PC-9 (cell line): ENCODE measurements at regions not wholly inside any gene's neighbourhood (a gene's known extent, or its start where the extent isn't known, plus 50 kb on each side); places are given as distances from the start of the nearest gene placed in this dataset.

Source experiments
- BruUV-seq: library from RNA; stranded (reverse); fragments of 400-500 nt; replicated peaks from 2 replicates; lab custom pipeline; 2021; lab: Mats Ljungman, UMichigan
- CTCF ChIA-PET: fragments of 300-600 bp; sonication (Branson Sonifier 250); formaldehyde crosslinking; loops from one replicate; lab custom pipeline; 2022; ENCODE audit warnings: antibody characterized with exemption; lab: Charles Lee
- POLR2A ChIA-PET: fragments of 300-600 bp; sonication (Branson Sonifier 250); formaldehyde crosslinking; loops from one replicate; lab custom pipeline; 2022; ENCODE audit warnings: antibody characterized with exemption; ENCODE audit not compliant: unreplicated experiment; lab: Charles Lee
- DNase-seq, 2 experiments: peaks; one replicate each; pipeline versions ENCODE4 v3.0.0 to v3.0.0-alpha.2; 2015 to 2022; ENCODE audit warnings: mixed read lengths in 1 of 2
- H2AFZ ChIP-seq: fragments of 200-600 bp; sonication (generic); 2 replicates; pipeline ENCODE4 v1.8.1; 2017; ENCODE audit warnings: antibody characterized with exemption
- H3F3A ChIP-seq: fragments of 200-600 bp; sonication (generic); 2 replicates; pipeline ENCODE4 v1.8.1; 2017; ENCODE audit warnings: antibody characterized with exemption, mild to moderate bottlenecking, low read depth; ENCODE audit not compliant: insufficient read depth
- H3K27ac ChIP-seq: fragments of 200-600 bp; sonication (generic); 2 replicates; pipeline ENCODE4 v1.6.1; 2016; ENCODE audit warnings: mixed run types
- H3K27me3 ChIP-seq: fragments of 200-600 bp; sonication (generic); 2 replicates; pipeline ENCODE4 v1.6.1; 2016; ENCODE audit warnings: low read depth, mixed run types; ENCODE audit not compliant: insufficient read depth
- H3K36me3 ChIP-seq: fragments of 200-600 bp; sonication (generic); 2 replicates; pipeline ENCODE4 v1.6.1; 2016; ENCODE audit warnings: low read depth, mixed run types
- H3K4me1 ChIP-seq: fragments of 200-600 bp; sonication (generic); replicated peaks from 2 replicates; pipeline ENCODE4 v1.6.1; 2016; ENCODE audit warnings: mixed run types; ENCODE audit not compliant: insufficient read depth
- H3K4me2 ChIP-seq: fragments of 200-600 bp; sonication (generic); 2 replicates; pipeline ENCODE4 v1.6.1; 2017; ENCODE audit warnings: mixed run types
- H3K4me3 ChIP-seq: fragments of 200-600 bp; sonication (generic); 2 replicates; pipeline ENCODE4 v1.6.1; 2016; ENCODE audit warnings: mixed run types
- H3K79me2 ChIP-seq: fragments of 200-600 bp; sonication (generic); 2 replicates; pipeline ENCODE4 v1.6.1; 2017; ENCODE audit warnings: low read depth, mixed run types
- H3K9me2 ChIP-seq: fragments of 200-600 bp; sonication (generic); 2 replicates; pipeline ENCODE4 v1.8.1; 2017; ENCODE audit warnings: mild to moderate bottlenecking; ENCODE audit not compliant: insufficient read depth
- H3K9me3 ChIP-seq: fragments of 200-600 bp; sonication (generic); 2 replicates; pipeline ENCODE4 v1.8.1; 2016; ENCODE audit warnings: low read depth; ENCODE audit not compliant: insufficient read depth
- H4K20me1 ChIP-seq: fragments of 200-600 bp; sonication (generic); 2 replicates; pipeline ENCODE4 v1.8.1; 2017; ENCODE audit not compliant: insufficient read depth
- EZH2 ChIP-seq: fragments of 200-600 bp; sonication (generic); IDR thresholded peaks from 2 replicates; pipeline ENCODE4 v1.8.0; 2017; ENCODE audit warnings: antibody characterized with exemption, low read depth
- intact Hi-C: fragments of 100-400 bp; cut with micrococcal nuclease; formaldehyde crosslinking; loops from one replicate; pipeline ENCODE4 v1.10.0; 2022; ENCODE audit not compliant: unreplicated experiment
- TF ChIP-seq, protein P1 (sequence below): fragments of 200-600 bp; sonication (generic); conservative IDR thresholded peaks from 2 replicates; pipeline ENCODE4 v1.6.1; 2017; ENCODE audit warnings: mixed run types, antibody characterized with exemption, mild to moderate bottlenecking, moderate library complexity

DNA sequence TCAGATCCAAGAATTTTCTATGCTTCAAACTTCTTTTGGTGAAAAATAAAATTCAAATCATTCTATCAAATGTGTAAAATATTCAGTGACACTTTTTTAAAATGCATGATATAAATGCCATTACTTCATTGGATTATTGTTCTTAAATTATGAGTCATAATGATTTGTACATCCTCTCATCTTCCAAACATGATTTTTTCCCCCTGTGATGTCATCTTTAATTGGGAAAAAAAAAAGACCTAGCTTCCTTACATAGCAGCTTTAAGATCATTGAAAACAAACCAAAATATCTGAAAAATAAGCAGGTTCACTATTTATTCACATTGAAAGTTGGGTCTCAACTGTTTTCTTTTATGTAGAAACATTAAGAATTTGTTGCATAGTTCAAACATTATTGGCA is 1549.4 kb downstream of the LRRC4C start:
- Histone ChIP-seq H2AFZ (no peak overlapping the region), H3K4me1 (no peaks in the 10 kb centered on the region), H3K27me3 (no peaks in the 10 kb centered on the region), H3K79me2 (no peaks in the 10 kb centered on the region), H3K27ac (no peak overlapping the region), H3K9me3 (no peaks in the 10 kb centered on the region), H3K36me3 (no peaks in the 10 kb centered on the region), H3K4me2 (no peak overlapping the region), H4K20me1 (no peaks in the 10 kb centered on the region), H3K4me3 (no peak overlapping the region), H3F3A (no peaks in the 10 kb centered on the region), H3K9me2 (no peaks in the 10 kb centered on the region)
- CTCF ChIA-PET: no interaction called here
- no peak for DNase-seq
- BruUV-seq: no TSS peak
- intact Hi-C loops: no loop called here
- POLR2A ChIA-PET: no interaction called here
- TF ChIP-seq, protein P1, sequence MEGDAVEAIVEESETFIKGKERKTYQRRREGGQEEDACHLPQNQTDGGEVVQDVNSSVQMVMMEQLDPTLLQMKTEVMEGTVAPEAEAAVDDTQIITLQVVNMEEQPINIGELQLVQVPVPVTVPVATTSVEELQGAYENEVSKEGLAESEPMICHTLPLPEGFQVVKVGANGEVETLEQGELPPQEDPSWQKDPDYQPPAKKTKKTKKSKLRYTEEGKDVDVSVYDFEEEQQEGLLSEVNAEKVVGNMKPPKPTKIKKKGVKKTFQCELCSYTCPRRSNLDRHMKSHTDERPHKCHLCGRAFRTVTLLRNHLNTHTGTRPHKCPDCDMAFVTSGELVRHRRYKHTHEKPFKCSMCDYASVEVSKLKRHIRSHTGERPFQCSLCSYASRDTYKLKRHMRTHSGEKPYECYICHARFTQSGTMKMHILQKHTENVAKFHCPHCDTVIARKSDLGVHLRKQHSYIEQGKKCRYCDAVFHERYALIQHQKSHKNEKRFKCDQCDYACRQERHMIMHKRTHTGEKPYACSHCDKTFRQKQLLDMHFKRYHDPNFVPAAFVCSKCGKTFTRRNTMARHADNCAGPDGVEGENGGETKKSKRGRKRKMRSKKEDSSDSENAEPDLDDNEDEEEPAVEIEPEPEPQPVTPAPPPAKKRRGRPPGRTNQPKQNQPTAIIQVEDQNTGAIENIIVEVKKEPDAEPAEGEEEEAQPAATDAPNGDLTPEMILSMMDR: no peak
- no peak for TF ChIP-seq EZH2

DNA sequence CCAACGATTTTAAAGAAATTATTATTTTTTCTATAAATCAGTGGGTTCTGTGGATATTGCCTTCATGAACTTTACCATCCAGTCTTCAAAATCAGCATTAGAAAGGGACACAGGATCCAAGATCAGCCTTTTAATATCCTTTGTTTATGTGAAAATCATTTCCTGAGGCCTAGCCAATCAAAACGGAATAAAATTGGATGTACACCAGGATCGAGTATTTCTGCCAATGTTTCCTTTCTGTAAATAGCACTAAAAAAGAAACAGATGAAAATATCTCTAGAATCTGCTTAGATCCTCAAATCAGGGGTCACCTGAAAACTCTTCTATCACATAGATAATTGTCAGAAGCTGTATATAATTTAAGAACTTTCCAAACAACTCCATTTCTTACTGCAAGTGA is 1598.5 kb downstream of the LRRC4C start:
- POLR2A ChIA-PET: no interaction called here
- TF ChIP-seq, protein P1: no peak
- no peak for TF ChIP-seq EZH2
- H3K27ac ChIP-seq: no peak overlapping the region
- no peaks in the 10 kb centered on the region for H4K20me1 ChIP-seq
- no peaks in the 10 kb centered on the region for H3K79me2 ChIP-seq
- intact Hi-C loops: no loop called here
- no peak overlapping the region for H3K4me2 ChIP-seq
- no peaks in the 10 kb centered on the region for H3K36me3 ChIP-seq
- H3F3A ChIP-seq: no peaks in the 10 kb centered on the region
- H3K4me3 ChIP-seq: no peak overlapping the region
- CTCF ChIA-PET: no interaction called here
- H2AFZ ChIP-seq: no peak overlapping the region
- no peak for DNase-seq
- H3K27me3 ChIP-seq: no peaks in the 10 kb centered on the region
- no peaks in the 10 kb centered on the region for H3K9me2 ChIP-seq
- BruUV-seq: no TSS peak
- H3K4me1 ChIP-seq: no peaks in the 10 kb centered on the region
- no peaks in the 10 kb centered on the region for H3K9me3 ChIP-seq

- H3K9me3 ChIP-seq: no peaks in the 10 kb centered on the region
- no peaks in the 10 kb centered on the region for H3K27me3 ChIP-seq
- POLR2A ChIA-PET: no interaction called here
- no peak overlapping the region for H3K27ac ChIP-seq
- H3K4me2 ChIP-seq: no peak overlapping the region
- no peaks in the 10 kb centered on the region for H3K4me1 ChIP-seq
- H3K4me3 ChIP-seq: no peak overlapping the region
- H4K20me1 ChIP-seq: no peaks in the 10 kb centered on the region
- intact Hi-C loops: no loop called here
- H2AFZ ChIP-seq: no peak overlapping the region
- no peak for DNase-seq
- H3F3A ChIP-seq: no peaks in the 10 kb centered on the region
- BruUV-seq: no TSS peak
- CTCF ChIA-PET: no interaction called here
- TF ChIP-seq EZH2: no peak
- TF ChIP-seq, protein P1: no peak
- no peaks in the 10 kb centered on the region for H3K79me2 ChIP-seq
- no peaks in the 10 kb centered on the region for H3K36me3 ChIP-seq
- H3K9me2 ChIP-seq: no peaks in the 10 kb centered on the region
These were observed 1642.2 kb downstream of the LRRC4C start for GRCh38 chr11:39817241-39817640.
